Transverse colon (tissue), 4 donors: ENCODE measurements at regions not wholly inside any gene's neighbourhood (a gene's known extent, or its start where the extent isn't known, plus 50 kb on each side); places are given as distances from the start of the nearest gene placed in this dataset.

ENCODE experiments used
- DNase-seq: peaks from one replicate; pipeline ENCODE4 v3.0.0-alpha.2; 2019
- H3K27ac ChIP-seq, 4 donors: fragments of 200-600 bp; sonication (generic); 2 replicates each; pipeline ENCODE4 v1.5.1; 2016 to 2018; ENCODE audit warnings: inconsistent platforms in 4 of 4
- H3K27me3 ChIP-seq: fragments of 200-600 bp; sonication (generic); 2 replicates; pipeline ENCODE4 v1.5.1; 2017; ENCODE audit warnings: inconsistent platforms
- H3K36me3 ChIP-seq, 4 donors: fragments of 200-600 bp; sonication (generic); 2 replicates each; pipeline ENCODE4 v1.5.1; 2017 to 2019; ENCODE audit warnings: inconsistent platforms in 4 of 4
- H3K4me1 ChIP-seq, 4 donors: fragments of 200-600 bp; sonication (generic); 2 replicates each; pipeline ENCODE4 v1.5.1; 2017 to 2020; ENCODE audit warnings: inconsistent platforms in 4 of 4
- H3K4me3 ChIP-seq, 4 donors: fragments of 200-600 bp; sonication (generic); 1 replicate in 1 of 4; 2 replicates in 3 of 4; pipeline versions ENCODE4 v1.5.1 to v1.6.1; 2017 to 2019; ENCODE audit warnings: inconsistent platforms in 4 of 4
- H3K9me3 ChIP-seq, 2 donors: fragments of 200-600 bp; sonication (generic); 2 replicates each; pipeline ENCODE4 v1.5.1; 2017 to 2019; ENCODE audit warnings: inconsistent platforms in 2 of 2
- EP300 ChIP-seq: sonication (generic); formaldehyde crosslinking; IDR thresholded peaks from one replicate; pipeline ENCODE4 v1.6.1; 2017; ENCODE audit warnings: antibody characterized with exemption, low read depth
- POLR2A ChIP-seq: fragments of 450-650 bp; IDR thresholded peaks from one replicate; pipeline ENCODE4 v1.6.1; 2016; ENCODE audit warnings: antibody characterized with exemption, mild to moderate bottlenecking, moderate library complexity
- POLR2AphosphoS5 ChIP-seq, 3 donors: sonication (generic); formaldehyde crosslinking; IDR thresholded peaks; one replicate each; pipeline ENCODE4 v1.6.1; 2016; ENCODE audit warnings: antibody characterized with exemption in 3 of 3
- WGBS, 2 donors: methylation state at CpG; one replicate each; pipeline ENCODE4 v1.1.5; 2018; ENCODE audit warnings: low coverage in 1 of 2; 5-methylcytosine and 5-hydroxymethylcytosine counted together
- in situ Hi-C, 4 donors: fragments of 200-750 bp; cut with MboI; loops; one replicate each; pipeline versions ENCODE4 v1.15.0 to v1.15.1; 2017; ENCODE audit warnings: low sequenced_read_pairs in 3 of 4, low pct_ligation_motif_present in 1 of 4, low pct_unique_long_range_greater_than_20kb in 1 of 4
- intact Hi-C: fragments of 100-400 bp; cut with DNase I; formaldehyde crosslinking; loops from one replicate; pipeline ENCODE4 v1.15.1; 2023; ENCODE audit warnings: low total_unique reads
- TF ChIP-seq, protein P1 (sequence below), 5 experiments: fragments of 200-600 bp in 3 of 5; fragments of 450-650 bp in 2 of 5; sonication (generic) in 3 of 5; IDR thresholded peaks; 1 replicate in 2 of 5; 2 replicates in 3 of 5; pipeline ENCODE4 v1.5.1; 2016 to 2017; ENCODE audit warnings: antibody characterized with exemption in 5 of 5, inconsistent platforms in 3 of 5, mild to moderate bottlenecking in 2 of 5, moderate library complexity in 1 of 5

DNA sequence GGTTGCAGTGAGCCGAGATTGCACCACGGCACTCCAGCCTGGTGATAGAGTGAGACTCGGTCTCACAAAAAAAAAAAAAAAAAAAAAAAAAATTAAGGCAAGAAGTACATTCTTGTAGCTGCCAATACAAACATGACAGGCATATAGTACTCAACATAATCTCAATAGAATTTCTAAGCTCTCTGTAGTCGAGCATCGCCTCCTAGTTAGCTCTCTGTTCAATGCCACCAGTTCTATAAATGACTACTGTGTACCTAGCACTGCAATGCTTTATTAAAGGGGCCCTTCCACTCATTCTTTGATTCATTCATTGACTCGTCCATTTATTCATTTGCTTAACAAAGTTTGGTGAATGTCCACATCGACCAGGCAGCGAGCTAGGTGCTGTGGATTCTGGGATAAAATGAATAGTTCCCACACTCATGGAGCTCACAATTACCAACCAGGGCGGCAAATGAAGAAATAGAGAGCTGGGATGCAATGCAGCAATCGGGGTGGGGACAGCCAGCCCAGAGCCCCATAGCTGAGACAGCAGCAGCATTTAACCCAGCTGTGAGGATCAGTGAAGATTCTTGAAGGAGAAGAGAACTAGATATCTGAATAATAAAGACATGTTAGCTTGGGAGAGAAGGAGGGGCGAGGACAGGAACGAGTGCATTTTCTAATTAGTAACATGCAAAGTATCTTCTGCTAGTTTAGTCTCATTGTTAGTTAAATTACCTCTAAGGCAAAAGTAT is 349.8 kb downstream of the LPIN1 start:
- no peaks in the 10 kb centered on the region for H3K36me3 ChIP-seq
- H3K27me3 ChIP-seq = no peaks in the 10 kb centered on the region
- in situ Hi-C loops = no loop called here
- 86 to 89% methylated on average over 6 to 12 of the region's 12 CpGs for WGBS, 2 donors
- no peaks in the 10 kb centered on the region for H3K4me1 ChIP-seq
- H3K9me3 ChIP-seq = no peaks in the 10 kb centered on the region
- no peak for TF ChIP-seq POLR2A
- H3K4me3 ChIP-seq = no peak overlapping the region
- H3K27ac ChIP-seq = no peak overlapping the region
- intact Hi-C loops = no loop called here
- DNase-seq = no peak

DNA sequence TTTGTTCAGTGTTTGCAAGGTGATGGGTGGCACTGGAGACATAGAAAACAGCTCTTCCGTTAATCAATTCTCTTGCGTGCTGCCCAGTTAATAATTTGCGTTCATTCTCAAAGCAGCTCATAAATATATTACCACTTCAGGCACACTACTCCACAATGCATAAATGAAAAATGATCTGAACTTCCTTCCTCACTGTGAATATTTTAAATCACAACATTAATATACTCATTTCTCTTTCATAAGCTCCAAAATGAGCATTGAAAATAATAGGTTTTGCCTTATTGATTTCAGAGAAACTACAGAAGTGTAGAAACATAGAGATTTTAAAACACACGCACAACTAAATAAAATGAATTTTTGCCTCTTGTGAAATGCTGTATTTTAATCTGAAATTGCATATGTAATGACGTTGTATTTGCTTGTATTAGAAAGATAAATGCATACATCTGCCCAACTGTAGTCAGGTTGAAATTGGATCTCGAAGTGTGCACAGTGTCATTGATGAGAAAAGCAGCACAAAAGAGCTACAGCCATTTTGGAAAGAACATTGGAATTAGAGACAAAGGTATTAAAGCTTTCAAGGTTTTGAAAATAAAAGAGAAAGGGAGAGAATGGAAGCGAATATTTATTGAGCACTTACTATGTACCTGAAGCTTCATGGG is 350.5 kb downstream of the LPIN1 start:
- H3K4me1 ChIP-seq = no peaks in the 10 kb centered on the region
- no peaks in the 10 kb centered on the region for H3K27me3 ChIP-seq
- no peak for DNase-seq
- H3K27ac ChIP-seq = no peak overlapping the region
- intact Hi-C loops (no loop called here), in situ Hi-C loops (no loop called here)
- 75 to 77% methylated on average over 7 of the region's 7 CpGs for WGBS, 2 donors
- TF ChIP-seq EP300 (no peak), POLR2A (no peak)
- H3K36me3 ChIP-seq = no peaks in the 10 kb centered on the region
- H3K9me3 ChIP-seq = no peaks in the 10 kb centered on the region
- no peak overlapping the region for H3K4me3 ChIP-seq

DNA sequence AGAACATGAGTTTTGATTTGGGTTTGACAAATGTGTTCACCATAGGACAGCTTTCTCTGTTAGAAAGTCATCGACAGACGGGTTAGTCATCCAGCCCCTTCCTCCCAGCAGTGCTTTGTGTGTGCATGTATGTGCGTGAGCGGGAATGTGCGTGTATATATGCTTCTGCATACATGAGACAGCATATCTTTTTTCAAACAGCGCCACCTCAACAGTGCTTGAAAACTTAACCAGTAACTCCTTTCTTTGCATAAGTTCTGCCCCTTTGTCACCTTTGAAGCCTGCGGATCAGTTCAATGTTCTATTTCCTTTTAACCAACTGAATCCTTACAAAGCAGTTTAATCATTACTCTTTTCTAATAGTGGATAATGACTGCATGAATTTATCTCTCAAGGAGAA is 351.4 kb downstream of the LPIN1 start:
- WGBS, 2 donors = 87 to 97% methylated on average over 7 of the region's 7 CpGs
- in situ Hi-C loops (no loop called here), intact Hi-C loops (no loop called here)
- no peak for TF ChIP-seq POLR2A
- TF ChIP-seq POLR2AphosphoS5 (IDR thresholded peaks at IDR 0.05) = no peak
- TF ChIP-seq, protein P1, sequence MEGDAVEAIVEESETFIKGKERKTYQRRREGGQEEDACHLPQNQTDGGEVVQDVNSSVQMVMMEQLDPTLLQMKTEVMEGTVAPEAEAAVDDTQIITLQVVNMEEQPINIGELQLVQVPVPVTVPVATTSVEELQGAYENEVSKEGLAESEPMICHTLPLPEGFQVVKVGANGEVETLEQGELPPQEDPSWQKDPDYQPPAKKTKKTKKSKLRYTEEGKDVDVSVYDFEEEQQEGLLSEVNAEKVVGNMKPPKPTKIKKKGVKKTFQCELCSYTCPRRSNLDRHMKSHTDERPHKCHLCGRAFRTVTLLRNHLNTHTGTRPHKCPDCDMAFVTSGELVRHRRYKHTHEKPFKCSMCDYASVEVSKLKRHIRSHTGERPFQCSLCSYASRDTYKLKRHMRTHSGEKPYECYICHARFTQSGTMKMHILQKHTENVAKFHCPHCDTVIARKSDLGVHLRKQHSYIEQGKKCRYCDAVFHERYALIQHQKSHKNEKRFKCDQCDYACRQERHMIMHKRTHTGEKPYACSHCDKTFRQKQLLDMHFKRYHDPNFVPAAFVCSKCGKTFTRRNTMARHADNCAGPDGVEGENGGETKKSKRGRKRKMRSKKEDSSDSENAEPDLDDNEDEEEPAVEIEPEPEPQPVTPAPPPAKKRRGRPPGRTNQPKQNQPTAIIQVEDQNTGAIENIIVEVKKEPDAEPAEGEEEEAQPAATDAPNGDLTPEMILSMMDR (IDR thresholded peaks at IDR 0.05) = no peak
- TF ChIP-seq EP300 = no peak
- Histone ChIP-seq H3K4me1 (no peaks in the 10 kb centered on the region), H3K36me3 (no peaks in the 10 kb centered on the region), H3K9me3 (no peaks in the 10 kb centered on the region), H3K27ac (no peak overlapping the region), H3K4me3 (no peak overlapping the region), H3K27me3 (no peaks in the 10 kb centered on the region)
- DNase-seq = no peak

DNA sequence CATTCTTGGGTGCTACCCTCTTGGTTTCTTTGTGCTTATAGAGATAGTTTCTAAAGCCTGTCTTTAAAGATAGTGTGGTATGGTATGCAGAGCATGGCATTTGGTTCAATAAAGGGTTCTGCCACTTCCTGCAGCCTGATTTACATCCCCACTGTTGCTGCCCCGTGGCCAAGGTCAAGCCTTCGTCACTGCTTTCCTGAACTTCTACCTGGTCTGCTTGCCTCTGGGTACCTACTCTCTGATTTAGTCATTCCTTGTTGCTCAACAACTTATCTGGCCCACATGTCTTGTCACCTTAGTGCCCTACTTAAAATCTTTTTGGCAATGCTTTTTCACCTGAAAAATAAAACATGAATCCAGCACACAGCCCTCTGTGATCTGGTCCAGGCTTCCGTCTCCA is 352.9 kb downstream of the LPIN1 start:
- Histone ChIP-seq H3K4me1 (no peaks in the 10 kb centered on the region), H3K9me3 (no peaks in the 10 kb centered on the region), H3K4me3 (no peak overlapping the region), H3K27me3 (no peaks in the 10 kb centered on the region), H3K27ac (no peak overlapping the region), H3K36me3 (no peaks in the 10 kb centered on the region)
- 81 to 83% methylated on average over 1 to 3 of the region's 3 CpGs for WGBS, 2 donors
- intact Hi-C loops (no loop called here), in situ Hi-C loops (no loop called here)
- TF ChIP-seq EP300 (no peak), POLR2A (no peak), POLR2AphosphoS5 (IDR thresholded peaks at IDR 0.05) (no peak)
- TF ChIP-seq, protein P1 (IDR thresholded peaks at IDR 0.05) = no peak
- DNase-seq = no peak

DNA sequence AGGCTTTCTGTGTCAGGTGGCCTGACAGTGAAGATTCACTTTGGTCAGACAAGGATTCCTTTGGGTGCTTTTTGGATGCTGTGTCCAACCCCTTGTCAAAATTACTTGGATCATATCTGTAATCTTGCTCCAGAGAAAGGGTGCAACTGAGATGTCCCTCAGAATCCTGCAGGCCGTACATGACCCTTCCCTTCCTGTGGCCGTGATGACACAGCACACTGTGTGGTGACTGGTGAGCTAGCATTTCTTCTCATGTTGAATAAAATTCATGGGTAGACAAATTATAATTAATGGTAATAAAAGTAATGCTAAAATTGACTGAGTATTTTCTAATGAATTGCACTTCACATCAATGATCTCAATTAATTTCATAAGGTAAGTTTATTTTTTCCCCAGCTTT is 356.2 kb downstream of the LPIN1 start:
- no peak for DNase-seq
- Histone ChIP-seq H3K27ac (no peak overlapping the region), H3K27me3 (no peaks in the 10 kb centered on the region), H3K36me3 (no peaks in the 10 kb centered on the region), H3K9me3 (no peaks in the 10 kb centered on the region), H3K4me1 (no peaks in the 10 kb centered on the region), H3K4me3 (no peak overlapping the region)
- in situ Hi-C loops (no loop called here), intact Hi-C loops (no loop called here)
- TF ChIP-seq, protein P1 (IDR thresholded peaks at IDR 0.05) = no peak
- no peak for TF ChIP-seq EP300
- no peak for TF ChIP-seq POLR2A
- 95% methylated on average over 2 of the region's 2 CpGs; no CpG with 5 or more reads in 1 of the 2 donors for whole genome bisulfite sequencing, 2 donors
